Karpas-422 (cell line): ENCODE measurements at regions not wholly inside any gene's neighbourhood (a gene's known extent, or its start where the extent isn't known, plus 50 kb on each side); places are given as distances from the start of the nearest gene placed in this dataset.

Source experiments
- DNase-seq: peaks from one replicate; pipeline ENCODE4 v3.0.0-alpha.2; 2015
- H2AFZ ChIP-seq: fragments of 200-600 bp; sonication (generic); 2 replicates; pipeline ENCODE4 v1.6.1; 2014; ENCODE audit warnings: antibody characterized with exemption, low read length, mixed read lengths
- H3K27ac ChIP-seq: fragments of 200-600 bp; sonication (generic); 2 replicates; pipeline ENCODE4 v1.5.1; 2014; ENCODE audit warnings: mild to moderate bottlenecking, low read length, moderate library complexity
- H3K27me3 ChIP-seq: fragments of 200-600 bp; sonication (generic); 2 replicates; pipeline ENCODE4 v1.6.1; 2014; ENCODE audit warnings: low read length, mixed read lengths
- H3K36me3 ChIP-seq: fragments of 200-600 bp; sonication (generic); 2 replicates; pipeline ENCODE4 v1.6.1; 2014; ENCODE audit warnings: low read length, mixed read lengths; ENCODE audit not compliant: insufficient read depth
- H3K4me1 ChIP-seq: fragments of 200-600 bp; sonication (generic); 2 replicates; pipeline ENCODE4 v1.6.1; 2014; ENCODE audit warnings: mild to moderate bottlenecking, low read length, mixed read lengths
- H3K4me2 ChIP-seq: fragments of 200-600 bp; sonication (generic); 2 replicates; pipeline ENCODE4 v1.6.1; 2014; ENCODE audit warnings: low read length, low read depth, mild to moderate bottlenecking; ENCODE audit not compliant: poor library complexity, severe bottlenecking
- H3K4me3 ChIP-seq: fragments of 200-600 bp; sonication (generic); 2 replicates; pipeline ENCODE4 v1.5.1; 2014; ENCODE audit warnings: mild to moderate bottlenecking, antibody characterized with exemption, low read length, mixed read lengths
- H3K79me2 ChIP-seq: fragments of 200-600 bp; sonication (generic); 2 replicates; pipeline ENCODE4 v1.6.1; 2014; ENCODE audit warnings: mild to moderate bottlenecking, low read length, mixed read lengths
- H3K9ac ChIP-seq: fragments of 200-600 bp; sonication (generic); 2 replicates; pipeline ENCODE4 v1.6.0; 2014; ENCODE audit warnings: low read length
- H3K9me2 ChIP-seq: fragments of 200-600 bp; sonication (generic), shearing (Covaris generic); replicated peaks from 2 replicates; pipeline ENCODE4 v1.6.0; 2014; ENCODE audit warnings: mild to moderate bottlenecking, low read length, moderate library complexity; ENCODE audit not compliant: insufficient read depth
- H3K9me3 ChIP-seq: fragments of 300-700, 200-600 bp; sonication (generic); 2 replicates; pipeline ENCODE4 v1.6.1; 2014; ENCODE audit warnings: low read length, mixed read lengths
- H4K20me1 ChIP-seq: fragments of 200-600 bp; sonication (generic); 2 replicates; pipeline ENCODE4 v1.6.1; 2014; ENCODE audit warnings: mild to moderate bottlenecking, antibody characterized with exemption, low read length, low read depth; ENCODE audit not compliant: insufficient read depth

GRCh38 chr4:84237008-84237407, 262.1 kb downstream of the NKX6-1 start:
- Histone ChIP-seq H3K4me3 (no peak overlapping the region), H3K9me2 (no peaks in the 10 kb centered on the region), H3K4me2 (no peak overlapping the region), H4K20me1 (no peaks in the 10 kb centered on the region), H3K36me3 (no peaks in the 10 kb centered on the region), H3K9ac (no peak overlapping the region), H3K79me2 (no peaks in the 10 kb centered on the region), H3K4me1 (no peaks in the 10 kb centered on the region), H2AFZ (no peak overlapping the region), H3K27me3 (no peaks in the 10 kb centered on the region), H3K27ac (no peak overlapping the region), H3K9me3 (no peaks in the 10 kb centered on the region)
- no peak for DNase-seq

- no peak overlapping the region for H2AFZ ChIP-seq
- H3K9me2 ChIP-seq: no peaks in the 10 kb centered on the region
- no peak for DNase-seq
- H3K4me1 ChIP-seq: no peaks in the 10 kb centered on the region
- H3K27ac ChIP-seq: no peak overlapping the region
- H3K79me2 ChIP-seq: no peaks in the 10 kb centered on the region
- H3K9me3 ChIP-seq: no peaks in the 10 kb centered on the region
- no peaks in the 10 kb centered on the region for H3K27me3 ChIP-seq
- H3K4me2 ChIP-seq: no peak overlapping the region
- no peak overlapping the region for H3K9ac ChIP-seq
- no peaks in the 10 kb centered on the region for H4K20me1 ChIP-seq
- no peak overlapping the region for H3K4me3 ChIP-seq
- no peaks in the 10 kb centered on the region for H3K36me3 ChIP-seq
Observed at GRCh38 chr4:84235126-84235944, 263.8 kb downstream of the NKX6-1 start.

- H3K4me1 ChIP-seq: no peaks in the 10 kb centered on the region
- H4K20me1 ChIP-seq: no peaks in the 10 kb centered on the region
- H3K4me2 ChIP-seq: no peak overlapping the region
- no peaks in the 10 kb centered on the region for H3K9me2 ChIP-seq
- no peaks in the 10 kb centered on the region for H3K36me3 ChIP-seq
- no peaks in the 10 kb centered on the region for H3K27me3 ChIP-seq
- no peak overlapping the region for H2AFZ ChIP-seq
- no peak for DNase-seq
- H3K27ac ChIP-seq: no peak overlapping the region
- H3K4me3 ChIP-seq: no peak overlapping the region
- no peak overlapping the region for H3K9ac ChIP-seq
- H3K79me2 ChIP-seq: no peaks in the 10 kb centered on the region
- H3K9me3 ChIP-seq: no peaks in the 10 kb centered on the region
Observed at GRCh38 chr4:84232309-84233095, 266.6 kb downstream of the NKX6-1 start.

- Histone ChIP-seq H3K27me3 (no peaks in the 10 kb centered on the region), H3K9ac (no peak overlapping the region), H3K4me1 (no peaks in the 10 kb centered on the region), H3K4me3 (no peak overlapping the region), H3K9me3 (no peaks in the 10 kb centered on the region), H3K27ac (no peak overlapping the region), H3K36me3 (no peaks in the 10 kb centered on the region), H2AFZ (no peak overlapping the region), H3K9me2 (no peaks in the 10 kb centered on the region), H3K4me2 (no peak overlapping the region), H4K20me1 (no peaks in the 10 kb centered on the region), H3K79me2 (no peaks in the 10 kb centered on the region)
- no peak for DNase-seq
Observed at GRCh38 chr4:84231539-84232055, 267.5 kb downstream of the NKX6-1 start.

GRCh38 chr4:84224522-84224921, 274.6 kb downstream of the NKX6-1 start:
- peaks cover 8% of the 10 kb centered on the region for H3K4me1 ChIP-seq
- no peak overlapping the region for H2AFZ ChIP-seq
- no peak overlapping the region for H3K27ac ChIP-seq
- H3K9me3 ChIP-seq: no peaks in the 10 kb centered on the region
- H3K4me2 ChIP-seq: no peak overlapping the region
- no peak overlapping the region for H3K9ac ChIP-seq
- H4K20me1 ChIP-seq: no peaks in the 10 kb centered on the region
- H3K4me3 ChIP-seq: no peak overlapping the region
- no peaks in the 10 kb centered on the region for H3K36me3 ChIP-seq
- no peak for DNase-seq
- H3K27me3 ChIP-seq: 0 out of 2 replicates have a peak, but pooled peaks cover 2% of the 10 kb centered on the region
- H3K9me2 ChIP-seq: no peaks in the 10 kb centered on the region
- H3K79me2 ChIP-seq: no peaks in the 10 kb centered on the region

GRCh38 chr4:84221704-84222103, 277.4 kb downstream of the NKX6-1 start:
- Histone ChIP-seq H3K79me2 (no peaks in the 10 kb centered on the region), H3K36me3 (no peaks in the 10 kb centered on the region), H3K9me2 (no peaks in the 10 kb centered on the region), H3K4me2 (no peak overlapping the region), H3K27ac (no peak overlapping the region), H3K4me3 (no peak overlapping the region), H4K20me1 (no peaks in the 10 kb centered on the region), H3K9ac (no peak overlapping the region), H3K9me3 (no peaks in the 10 kb centered on the region), H3K27me3 (0 out of 2 replicates have a peak, but pooled peaks cover 2% of the 10 kb centered on the region), H2AFZ (no peak overlapping the region), H3K4me1 (peaks cover 8% of the 10 kb centered on the region)
- DNase-seq: no peak

GRCh38 chr4:84220990-84221389, 278.1 kb downstream of the NKX6-1 start:
- Histone ChIP-seq H3K9me2 (no peaks in the 10 kb centered on the region), H3K79me2 (no peaks in the 10 kb centered on the region), H4K20me1 (no peaks in the 10 kb centered on the region), H3K9ac (no peak overlapping the region), H3K4me3 (no peak overlapping the region), H3K4me2 (no peak overlapping the region), H3K27me3 (0 out of 2 replicates have a peak, but pooled peaks cover 2% of the 10 kb centered on the region), H2AFZ (no peak overlapping the region), H3K9me3 (no peaks in the 10 kb centered on the region), H3K36me3 (no peaks in the 10 kb centered on the region), H3K4me1 (peaks cover 8% of the 10 kb centered on the region), H3K27ac (no peak overlapping the region)
- no peak for DNase-seq

- Histone ChIP-seq H3K79me2 (no peaks in the 10 kb centered on the region), H3K4me3 (no peak overlapping the region), H2AFZ (no peak overlapping the region), H4K20me1 (no peaks in the 10 kb centered on the region), H3K9ac (no peak overlapping the region), H3K9me3 (no peaks in the 10 kb centered on the region), H3K27me3 (no peaks in the 10 kb centered on the region), H3K4me1 (peaks cover 8% of the 10 kb centered on the region), H3K27ac (no peak overlapping the region), H3K4me2 (no peak overlapping the region), H3K9me2 (no peaks in the 10 kb centered on the region), H3K36me3 (no peaks in the 10 kb centered on the region)
- DNase-seq: no peak
Observed at GRCh38 chr4:84219656-84220055, 279.4 kb downstream of the NKX6-1 start.
